PC-3 (cell line): ENCODE measurements at regions not wholly inside any gene's neighbourhood (a gene's known extent, or its start where the extent isn't known, plus 50 kb on each side); places are given as distances from the start of the nearest gene placed in this dataset.

Experiments
- ATAC-seq: fragments of 200-7000 bp; cut with Tn5 transposase; 2 replicates; pipeline ENCODE4 v1.9.1; 2020; ENCODE audit warnings: mild to moderate bottlenecking, moderate library complexity
- BruUV-seq: library from RNA; stranded (reverse); fragments of 400-500 nt; replicated peaks from 2 replicates; lab custom pipeline; 2021; lab: Mats Ljungman, UMichigan
- CTCF ChIA-PET: fragments of 300-600 bp; sonication (Branson Sonifier 250); formaldehyde crosslinking; loops from one replicate; lab custom pipeline; 2022; ENCODE audit warnings: antibody characterized with exemption; lab: Charles Lee
- POLR2A ChIA-PET: fragments of 300-600 bp; sonication (Branson Sonifier 250); formaldehyde crosslinking; loops from one replicate; lab custom pipeline; 2022; ENCODE audit warnings: antibody characterized with exemption; ENCODE audit not compliant: unreplicated experiment; lab: Charles Lee
- DNase-seq: peaks from one replicate; pipeline ENCODE4 v3.0.0-alpha.2; 2015
- H2AFZ ChIP-seq: fragments of 300-600 bp; sonication (generic); 2 replicates; pipeline ENCODE4 v1.6.0; 2016; ENCODE audit warnings: antibody characterized with exemption, low read length
- H3F3A ChIP-seq: fragments of 300-600 bp; sonication (generic); one replicate; pipeline ENCODE4 v1.6.0; 2017; ENCODE audit warnings: antibody characterized with exemption, low read length, control low read depth, mild to moderate bottlenecking; ENCODE audit not compliant: unreplicated experiment
- H3K27ac ChIP-seq: fragments of 300-600 bp; sonication (generic); 2 replicates; pipeline ENCODE4 v1.5.1; 2016; ENCODE audit warnings: mild to moderate bottlenecking, low read length
- H3K27me3 ChIP-seq: fragments of 300-600 bp; sonication (generic); 2 replicates; pipeline ENCODE4 v1.6.1; 2016; ENCODE audit warnings: low read length, mixed read lengths
- H3K36me3 ChIP-seq: fragments of 300-600 bp; sonication (generic); 2 replicates; pipeline ENCODE4 v1.6.1; 2016; ENCODE audit warnings: low read depth, mixed run types, low read length, mixed read lengths
- H3K4me1 ChIP-seq: fragments of 300-600 bp; sonication (generic); 2 replicates; pipeline ENCODE4 v1.5.1; 2016; ENCODE audit warnings: low read length; ENCODE audit not compliant: insufficient read depth
- H3K4me2 ChIP-seq: fragments of 300-600 bp; sonication (generic); 2 replicates; pipeline ENCODE4 v1.6.0; 2016; ENCODE audit warnings: low read length
- H3K4me3 ChIP-seq: fragments of 300-600 bp; sonication (generic); 2 replicates; pipeline ENCODE4 v1.5.1; 2016; ENCODE audit warnings: mild to moderate bottlenecking, low read length, mixed read lengths
- H3K79me2 ChIP-seq: fragments of 300-600 bp; sonication (generic); 2 replicates; pipeline ENCODE4 v1.6.1; 2017; ENCODE audit warnings: low read length, mixed read lengths
- H3K9ac ChIP-seq: fragments of 300-600 bp; sonication (generic); 2 replicates; pipeline ENCODE4 v1.6.0; 2016; ENCODE audit warnings: mild to moderate bottlenecking, low read length
- H3K9me2 ChIP-seq: fragments of 300-600 bp; sonication (generic); replicated peaks from 2 replicates; pipeline ENCODE4 v1.6.1; 2016; ENCODE audit warnings: mixed run types, low read length, mixed read lengths
- H3K9me3 ChIP-seq: fragments of 300-600 bp; sonication (generic); 2 replicates; pipeline ENCODE4 v1.6.1; 2016; ENCODE audit warnings: low read length, mixed read lengths
- H4K20me1 ChIP-seq: fragments of 300-600 bp; sonication (generic); 2 replicates; pipeline ENCODE4 v1.6.1; 2016; ENCODE audit warnings: low read length, mixed read lengths
- CTCF ChIP-seq: fragments of 300-600 bp; sonication (generic); conservative IDR thresholded peaks from 2 replicates; pipeline ENCODE4 v1.5.1; 2017; ENCODE audit warnings: antibody characterized with exemption, low read depth, mild to moderate bottlenecking, low read length
- EZH2 ChIP-seq: fragments of 300-600 bp; sonication (generic); IDR thresholded peaks from one replicate; pipeline ENCODE4 v1.6.1; 2017; ENCODE audit warnings: antibody characterized with exemption, mild to moderate bottlenecking, low read length; ENCODE audit not compliant: unreplicated experiment
- EZH2phosphoT487 ChIP-seq: fragments of 300-600 bp; sonication (generic); IDR thresholded peaks from 2 replicates; pipeline ENCODE4 v1.6.1; 2018; ENCODE audit warnings: mild to moderate bottlenecking, antibody characterized with exemption, low read length, borderline replicate concordance
- intact Hi-C: fragments of 100-400 bp; cut with micrococcal nuclease; formaldehyde crosslinking; loops from 2 replicates; pipeline ENCODE4 v1.9.0; 2023

- DNase-seq = no peak
- Histone ChIP-seq H3K27me3 (no peaks in the 10 kb centered on the region), H3F3A (no peaks in the 10 kb centered on the region), H3K27ac (no peak overlapping the region), H3K4me2 (no peak overlapping the region), H3K79me2 (no peaks in the 10 kb centered on the region), H3K4me3 (no peak overlapping the region), H3K9ac (no peak overlapping the region), H4K20me1 (no peaks in the 10 kb centered on the region), H3K36me3 (no peaks in the 10 kb centered on the region), H2AFZ (no peak overlapping the region), H3K9me3 (no peaks in the 10 kb centered on the region), H3K9me2 (no peaks in the 10 kb centered on the region), H3K4me1 (peaks cover 29% of the 10 kb centered on the region)
- TF ChIP-seq EZH2phosphoT487 (no peak), EZH2 (no peak), CTCF (no peak)
- ChIA-PET POLR2A (no interaction called here), CTCF (no interaction called here)
- intact Hi-C loops = no loop called here
- BruUV-seq = no TSS peak
- no peak for ATAC-seq
Observed at GRCh38 chr15:69559440-69560190, 107.0 kb downstream of the RPLP1 start.

GRCh38 chr15:69561071-69561784, 108.6 kb downstream of the RPLP1 start:
- Histone ChIP-seq H3K9me3 (no peaks in the 10 kb centered on the region), H3K27ac (no peak overlapping the region), H2AFZ (no peak overlapping the region), H3K9ac (no peak overlapping the region), H3K9me2 (no peaks in the 10 kb centered on the region), H3K4me1 (peaks cover 21% of the 10 kb centered on the region), H3K27me3 (no peaks in the 10 kb centered on the region), H3F3A (no peaks in the 10 kb centered on the region), H3K36me3 (no peaks in the 10 kb centered on the region), H3K79me2 (no peaks in the 10 kb centered on the region), H3K4me2 (no peak overlapping the region), H4K20me1 (no peaks in the 10 kb centered on the region), H3K4me3 (no peak overlapping the region)
- no peak for ATAC-seq
- ChIA-PET CTCF (no interaction called here), POLR2A (no interaction called here)
- no peak for DNase-seq
- no TSS peak for BruUV-seq
- TF ChIP-seq CTCF (no peak), EZH2phosphoT487 (no peak), EZH2 (no peak)
- intact Hi-C loops = no loop called here

- ATAC-seq (no peak), DNase-seq (no peak)
- H4K20me1 ChIP-seq = no peaks in the 10 kb centered on the region
- H3K4me2 ChIP-seq = no peak overlapping the region
- ChIA-PET POLR2A (interaction anchor here (0.6 kb wide), 1 partner anchor 533 kb away, joined by 9 read pairs; no protein-coding TSS in a partner anchor), CTCF (no interaction called here)
- no peaks in the 10 kb centered on the region for H3K27me3 ChIP-seq
- no peaks in the 10 kb centered on the region for H3F3A ChIP-seq
- H2AFZ ChIP-seq = no peak overlapping the region
- H3K27ac ChIP-seq = no peak overlapping the region
- H3K9me3 ChIP-seq = no peaks in the 10 kb centered on the region
- intact Hi-C loops = no loop called here
- TF ChIP-seq EZH2phosphoT487 = no peak
- TF ChIP-seq CTCF = no peak
- TF ChIP-seq EZH2 = no peak
- H3K9me2 ChIP-seq = no peaks in the 10 kb centered on the region
- H3K36me3 ChIP-seq = no peaks in the 10 kb centered on the region
- no TSS peak for BruUV-seq
- H3K4me3 ChIP-seq = no peak overlapping the region
- peaks cover 12% of the 10 kb centered on the region for H3K4me1 ChIP-seq
- H3K9ac ChIP-seq = no peak overlapping the region
- H3K79me2 ChIP-seq = no peaks in the 10 kb centered on the region
Observed at GRCh38 chr15:69562116-69562515, 109.5 kb downstream of the RPLP1 start.
